SW480 (cell line): ENCODE measurements at regions not wholly inside any gene's neighbourhood (a gene's known extent, or its start where the extent isn't known, plus 50 kb on each side); places are given as distances from the start of the nearest gene placed in this dataset.
A peak's percentile ranks its signal among the peaks of the same experiment; 100 is the strongest.
"Not testable (repeated sequence)": the region's sequence is repeated elsewhere in the genome, so short reads cannot be mapped to it uniquely, and the experiment has no call there.

Experiments used
- DNase-seq: peaks from one replicate; pipeline ENCODE4 v3.0.0-alpha.2; 2016; ENCODE audit warnings: low spot score

- no peak for DNase-seq
Observed at GRCh38 chr5:126015235-126016181, 407.7 kb upstream of the GRAMD2B start.

- DNase-seq: no peak
Observed at GRCh38 chr5:126016256-126016655, 407.0 kb upstream of the GRAMD2B start.

GRCh38 chr5:126017096-126017495, 406.1 kb upstream of the GRAMD2B start:
- no peak for DNase-seq

GRCh38 chr5:126020770-126021169, 402.4 kb upstream of the GRAMD2B start:
- no peak for DNase-seq

DNA sequence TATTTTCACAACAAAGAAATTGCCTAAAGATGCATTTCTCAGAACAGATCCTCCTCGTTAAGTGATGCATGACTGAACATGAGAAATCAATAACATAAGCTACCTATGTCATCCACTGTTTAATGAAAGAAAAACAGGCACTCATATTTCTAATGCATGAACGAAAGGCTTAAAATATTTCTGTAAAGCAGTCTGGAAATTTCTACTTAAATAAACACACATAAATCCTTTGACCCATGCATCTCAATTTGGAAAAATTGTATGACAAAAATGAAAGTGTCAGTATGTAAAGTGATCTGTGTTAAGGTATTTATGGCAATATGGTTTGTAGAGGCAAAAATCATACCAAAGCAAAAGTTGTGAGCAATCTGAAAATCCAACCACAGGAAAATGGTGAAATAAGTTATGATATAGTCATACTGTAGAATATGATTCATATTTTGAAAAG, 399.2 kb upstream of the GRAMD2B start:
- DNase-seq: no peak

DNA sequence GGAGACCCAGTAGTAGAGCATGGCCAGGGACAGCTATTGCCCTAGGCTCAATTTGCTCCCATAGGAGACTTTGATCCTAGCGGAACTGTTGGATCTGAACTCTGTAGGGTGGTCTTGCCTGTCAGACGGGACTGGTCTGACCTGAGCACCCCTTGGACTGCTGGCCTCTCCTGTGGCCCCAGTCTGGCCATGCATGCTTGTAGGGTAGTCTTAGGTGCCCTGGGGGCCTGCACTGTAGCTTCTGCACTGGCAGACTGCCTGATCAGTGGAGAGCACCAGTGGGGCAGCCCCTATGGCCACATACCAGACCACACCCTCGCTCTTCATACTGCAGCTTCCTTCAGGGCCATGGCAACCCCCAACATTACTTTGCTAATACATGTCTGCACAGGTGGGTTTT, 396.1 kb upstream of the GRAMD2B start:
- DNase-seq: no peak

- DNase-seq: no peak
Observed at GRCh38 chr5:126027652-126028051, 395.6 kb upstream of the GRAMD2B start.

DNA sequence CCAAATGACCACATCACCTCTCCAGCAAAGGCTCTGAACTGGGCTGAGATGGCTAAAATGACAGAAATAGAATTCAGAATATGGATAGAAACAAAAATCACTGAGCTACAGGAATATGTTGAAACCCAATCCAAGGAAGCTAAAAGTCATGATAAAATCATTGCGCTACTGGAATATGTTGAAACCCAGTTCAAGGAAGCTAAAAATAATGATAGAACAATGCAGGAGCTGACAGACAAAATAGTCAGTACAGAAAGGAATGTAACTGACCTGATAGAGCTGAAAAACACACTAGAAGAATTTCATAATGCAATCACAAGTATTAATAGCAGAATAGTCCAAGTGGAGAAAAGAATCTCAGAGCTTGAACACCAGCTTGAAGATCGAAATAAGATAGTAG, 394.9 kb upstream of the GRAMD2B start:
- no peak for DNase-seq

DNA sequence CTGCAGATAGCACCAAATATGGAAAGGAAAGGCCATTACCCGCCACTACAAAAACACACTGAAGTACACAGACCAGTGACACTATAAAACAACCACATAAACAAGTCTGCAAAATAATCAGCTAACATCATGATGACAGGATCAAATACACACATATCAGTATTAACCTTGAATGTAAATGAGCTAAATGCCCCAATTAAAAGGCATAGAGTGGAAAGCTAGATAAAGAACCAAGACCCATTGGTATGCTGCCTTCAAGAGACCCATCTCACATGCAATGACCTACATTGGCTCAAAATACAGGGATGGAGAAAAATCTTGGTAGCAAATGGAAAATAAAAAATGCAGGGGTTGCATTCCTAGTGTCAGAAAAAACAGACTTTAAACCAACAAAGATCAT, 393.9 kb upstream of the GRAMD2B start:
- DNase-seq: not testable (repeated sequence)

DNA sequence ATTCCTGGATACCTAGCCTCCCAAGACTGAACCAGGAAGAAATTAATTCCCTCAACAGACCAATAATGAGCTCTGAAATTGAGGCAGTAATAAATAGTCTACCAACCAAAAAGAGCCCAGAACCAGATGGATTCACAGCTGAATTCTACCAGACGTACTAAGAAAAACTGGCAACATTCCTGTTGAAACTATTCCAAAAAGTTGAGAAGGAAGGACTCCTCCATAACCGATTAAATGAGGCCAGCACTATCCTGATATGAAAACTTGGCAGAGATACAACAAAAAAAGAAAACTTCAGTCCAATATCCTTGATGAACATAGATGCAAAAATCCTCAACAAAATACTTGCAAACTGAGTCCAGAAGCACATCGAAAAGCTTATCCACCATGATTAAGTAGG, 392.5 kb upstream of the GRAMD2B start:
- DNase-seq: no peak

DNA sequence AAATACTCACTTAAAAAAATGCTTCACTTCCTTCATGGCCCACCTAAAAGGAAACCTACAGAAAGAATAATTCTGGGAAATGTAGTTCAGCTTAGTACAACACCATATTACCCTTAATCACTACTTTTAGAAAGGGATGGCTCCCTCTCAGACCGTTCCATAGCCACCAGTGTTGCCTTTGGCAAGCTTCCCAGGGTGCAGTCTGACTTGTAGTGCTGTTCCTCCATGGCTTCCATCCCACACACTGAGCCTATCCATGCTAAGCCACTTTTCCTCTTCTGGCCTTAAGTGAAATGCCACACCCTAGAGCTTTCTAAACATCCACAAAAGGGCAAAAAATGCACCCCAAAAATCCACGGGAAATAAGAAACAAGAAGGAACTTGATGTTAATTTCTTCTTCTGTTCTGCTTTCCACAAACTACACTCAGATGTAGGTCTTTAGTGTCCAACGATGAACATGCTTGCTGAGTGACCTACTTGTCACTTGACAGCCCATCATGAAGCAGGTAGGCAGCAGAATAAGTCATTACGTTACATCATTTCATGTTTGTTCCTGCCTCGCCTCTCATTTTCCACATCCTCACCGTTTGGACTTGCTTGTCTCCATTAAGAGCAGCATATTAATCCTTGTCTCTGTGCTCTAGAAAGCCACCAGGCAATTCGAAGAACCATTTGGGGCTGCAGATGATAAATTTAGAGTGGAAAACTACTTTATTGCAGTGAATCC, 391.1 kb upstream of the GRAMD2B start:
- DNase-seq: no peak

- DNase-seq: no peak
Observed at GRCh38 chr5:126043688-126044087, 379.5 kb upstream of the GRAMD2B start.

GRCh38 chr5:126044111-126044668, 379.0 kb upstream of the GRAMD2B start:
- peak; percentile 53 for DNase-seq

GRCh38 chr5:126044931-126045565, 378.2 kb upstream of the GRAMD2B start:
- DNase-seq: no peak

GRCh38 chr5:126046318-126046717, 376.9 kb upstream of the GRAMD2B start:
- DNase-seq: no peak

DNA sequence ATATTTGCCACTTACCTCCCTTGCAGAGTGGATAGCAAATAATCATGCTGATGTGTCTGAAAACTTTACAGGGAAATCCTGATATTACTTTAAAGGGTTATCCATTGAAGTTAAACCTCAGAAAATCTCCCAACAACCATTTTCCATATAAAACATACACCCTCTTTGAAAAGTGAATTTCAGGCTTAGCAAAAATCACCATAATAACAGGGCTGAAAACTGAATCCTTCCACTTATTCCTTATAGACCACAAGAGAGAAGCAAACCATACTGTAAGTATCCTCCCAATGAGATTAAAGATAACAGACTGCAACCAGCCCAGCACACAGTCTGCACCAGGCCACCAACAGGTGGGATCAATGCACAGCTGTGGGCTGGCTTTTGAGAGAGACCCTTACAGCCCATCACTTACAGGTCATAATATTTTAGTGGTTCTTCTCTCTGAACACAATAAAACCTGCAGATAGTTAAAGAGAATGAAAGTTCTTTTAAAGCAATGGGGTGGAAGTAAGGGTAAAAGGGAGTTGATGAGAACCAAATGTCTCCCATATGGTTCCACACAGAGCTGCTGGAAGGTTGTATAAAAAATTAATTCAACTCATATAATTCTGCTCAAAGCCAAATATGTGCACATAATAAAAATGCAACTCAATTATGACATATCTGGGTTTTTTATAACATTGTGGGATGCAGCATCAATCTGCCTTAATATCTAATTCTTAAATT, 376.2 kb upstream of the GRAMD2B start:
- no peak for DNase-seq

- no peak for DNase-seq
Observed at GRCh38 chr5:126052120-126052519, 371.1 kb upstream of the GRAMD2B start.

- DNase-seq: no peak
Observed at GRCh38 chr5:126052791-126053190, 370.4 kb upstream of the GRAMD2B start.

DNA sequence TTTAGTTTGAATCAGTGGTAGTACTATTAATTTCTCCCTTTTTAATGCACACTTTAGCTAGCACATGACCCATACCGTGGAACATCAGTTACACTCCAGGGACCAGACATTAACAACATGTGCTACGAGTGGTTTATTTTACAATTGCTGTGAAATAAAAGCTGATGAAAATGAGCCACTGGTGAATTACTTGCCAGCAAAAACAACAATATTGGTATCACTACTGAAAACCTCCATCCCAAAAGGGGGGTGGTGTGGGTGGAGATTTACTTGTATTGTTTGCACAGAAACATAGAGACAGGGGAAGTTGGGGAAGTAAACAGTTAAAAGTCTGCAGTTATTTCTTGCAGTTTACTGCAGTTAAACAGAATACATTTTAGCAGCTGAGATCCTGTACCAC, 369.6 kb upstream of the GRAMD2B start:
- no peak for DNase-seq

GRCh38 chr5:126054577-126055347, 368.4 kb upstream of the GRAMD2B start:
- no peak for DNase-seq

DNA sequence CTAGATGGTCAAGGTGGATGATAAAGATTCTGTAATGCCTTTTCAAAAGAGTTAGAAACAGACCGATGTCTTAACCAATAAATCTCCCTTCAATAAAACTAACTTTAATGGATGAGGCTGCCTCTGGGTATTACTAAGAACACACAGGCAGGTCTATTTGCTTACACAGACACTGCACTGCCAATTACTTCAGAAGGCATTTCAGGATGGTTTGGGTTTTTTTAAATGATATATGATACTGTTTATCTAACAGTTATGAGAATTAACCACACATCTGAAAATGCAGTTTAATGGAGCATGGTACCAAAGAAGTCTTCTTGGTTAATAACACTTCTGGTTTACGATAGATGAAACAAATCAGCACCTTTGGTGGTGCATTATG, 367.9 kb upstream of the GRAMD2B start:
- DNase-seq: no peak
